ENCODE measurements at regions not wholly inside any gene's neighbourhood (a gene's known extent, or its start where the extent isn't known, plus 50 kb on each side); places are given as distances from the start of the nearest gene placed in this dataset.

DNA sequence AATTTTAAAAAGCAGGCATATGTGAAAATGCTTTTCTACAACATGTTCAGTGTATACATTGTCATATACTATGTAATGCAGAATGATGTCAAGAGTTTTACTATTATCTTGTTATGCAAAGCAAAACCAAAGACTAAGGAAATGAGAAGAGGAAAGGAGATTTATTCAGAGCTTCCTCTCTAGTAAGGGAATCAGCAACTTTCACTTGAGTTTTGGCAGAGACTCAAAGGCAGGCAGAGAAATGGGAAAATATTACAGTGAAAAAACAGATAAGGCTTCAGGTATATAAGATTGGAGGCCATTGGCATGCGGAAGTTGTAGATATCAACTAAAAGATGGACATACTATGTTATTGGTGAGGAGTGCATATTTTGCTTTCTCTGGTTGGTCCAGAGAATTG is 512.0 kb upstream of the PCDH20 start:
- H3K4me1 Mint-ChIP-seq (ENCODE audit: low read depth) = no peaks in the 10 kb centered on the region
- TF ChIP-seq, protein P1, sequence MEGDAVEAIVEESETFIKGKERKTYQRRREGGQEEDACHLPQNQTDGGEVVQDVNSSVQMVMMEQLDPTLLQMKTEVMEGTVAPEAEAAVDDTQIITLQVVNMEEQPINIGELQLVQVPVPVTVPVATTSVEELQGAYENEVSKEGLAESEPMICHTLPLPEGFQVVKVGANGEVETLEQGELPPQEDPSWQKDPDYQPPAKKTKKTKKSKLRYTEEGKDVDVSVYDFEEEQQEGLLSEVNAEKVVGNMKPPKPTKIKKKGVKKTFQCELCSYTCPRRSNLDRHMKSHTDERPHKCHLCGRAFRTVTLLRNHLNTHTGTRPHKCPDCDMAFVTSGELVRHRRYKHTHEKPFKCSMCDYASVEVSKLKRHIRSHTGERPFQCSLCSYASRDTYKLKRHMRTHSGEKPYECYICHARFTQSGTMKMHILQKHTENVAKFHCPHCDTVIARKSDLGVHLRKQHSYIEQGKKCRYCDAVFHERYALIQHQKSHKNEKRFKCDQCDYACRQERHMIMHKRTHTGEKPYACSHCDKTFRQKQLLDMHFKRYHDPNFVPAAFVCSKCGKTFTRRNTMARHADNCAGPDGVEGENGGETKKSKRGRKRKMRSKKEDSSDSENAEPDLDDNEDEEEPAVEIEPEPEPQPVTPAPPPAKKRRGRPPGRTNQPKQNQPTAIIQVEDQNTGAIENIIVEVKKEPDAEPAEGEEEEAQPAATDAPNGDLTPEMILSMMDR (IDR thresholded peaks at IDR 0.05) = no peak
- H3K4me3 Mint-ChIP-seq (ENCODE audit: unreplicated experiment) = no peak overlapping the region
- peaks cover 8% of the 10 kb centered on the region for H3K27me3 Mint-ChIP-seq (ENCODE audit: low read depth)
- DNase-seq (ENCODE audit: low spot score) = no peak
- H3K36me3 Mint-ChIP-seq (ENCODE audit: low read depth) = peaks cover 2% of the 10 kb centered on the region
- no peak overlapping the region for H3K27ac Mint-ChIP-seq (ENCODE audit: unreplicated experiment)
- peaks cover 12% of the 10 kb centered on the region for H3K9me3 Mint-ChIP-seq (ENCODE audit: low read depth)

DNA sequence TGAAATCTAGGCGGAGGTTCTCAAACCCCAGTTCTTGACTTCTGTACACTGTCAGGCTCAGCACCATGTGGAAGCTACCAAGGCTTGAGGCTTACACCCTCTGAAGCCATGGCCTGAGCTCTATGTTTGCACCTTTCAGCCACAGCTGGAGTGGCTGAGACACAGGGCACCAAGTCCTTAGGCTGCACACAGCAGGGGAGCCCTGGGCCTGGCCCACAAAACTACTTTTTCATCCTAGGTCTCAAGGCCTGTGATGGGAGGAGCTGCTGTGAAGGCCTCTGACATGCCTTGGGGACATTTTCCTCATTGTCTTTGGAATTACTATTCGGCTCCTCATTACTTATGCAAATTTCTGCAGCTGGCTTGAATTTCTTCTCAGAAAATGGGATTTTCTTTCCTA is 503.2 kb upstream of the PCDH20 start:
- Mint-ChIP-seq H3K36me3 (ENCODE audit: low read depth) (peaks cover 2% of the 10 kb centered on the region), H3K9me3 (ENCODE audit: low read depth) (peaks cover 6% of the 10 kb centered on the region), H3K4me3 (ENCODE audit: unreplicated experiment) (no peak overlapping the region), H3K4me1 (ENCODE audit: low read depth) (no peaks in the 10 kb centered on the region), H3K27ac (ENCODE audit: unreplicated experiment) (no peak overlapping the region), H3K27me3 (ENCODE audit: low read depth) (no peaks in the 10 kb centered on the region)
- TF ChIP-seq, protein P1 (IDR thresholded peaks at IDR 0.05) = no peak
- DNase-seq (ENCODE audit: low spot score) = no peak

DNA sequence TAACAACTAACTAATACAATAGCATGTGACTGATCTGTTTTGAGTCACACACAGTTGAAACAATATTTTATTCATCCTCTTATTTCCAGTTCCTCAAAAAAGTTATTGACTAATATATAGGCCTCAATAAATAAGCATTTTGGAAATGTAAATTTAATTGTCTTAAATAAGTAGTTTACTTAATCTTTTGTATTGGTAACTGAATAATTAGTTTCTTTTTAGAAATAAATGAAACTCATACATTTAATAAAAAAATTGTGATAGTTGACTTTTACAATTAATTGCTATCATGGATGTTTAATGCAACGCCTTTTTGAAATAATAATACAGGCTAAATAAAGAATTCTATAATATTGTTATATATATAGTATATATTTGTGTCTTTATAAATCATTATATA is 500.8 kb upstream of the PCDH20 start:
- H3K27me3 Mint-ChIP-seq (ENCODE audit: low read depth) = no peaks in the 10 kb centered on the region
- no peak overlapping the region for H3K27ac Mint-ChIP-seq (ENCODE audit: unreplicated experiment)
- no peak for DNase-seq (ENCODE audit: low spot score)
- no peaks in the 10 kb centered on the region for H3K9me3 Mint-ChIP-seq (ENCODE audit: low read depth)
- no peaks in the 10 kb centered on the region for H3K36me3 Mint-ChIP-seq (ENCODE audit: low read depth)
- H3K4me3 Mint-ChIP-seq (ENCODE audit: unreplicated experiment) = no peak overlapping the region
- H3K4me1 Mint-ChIP-seq (ENCODE audit: low read depth) = no peaks in the 10 kb centered on the region
- TF ChIP-seq, protein P1 (IDR thresholded peaks at IDR 0.05) = no peak

DNA sequence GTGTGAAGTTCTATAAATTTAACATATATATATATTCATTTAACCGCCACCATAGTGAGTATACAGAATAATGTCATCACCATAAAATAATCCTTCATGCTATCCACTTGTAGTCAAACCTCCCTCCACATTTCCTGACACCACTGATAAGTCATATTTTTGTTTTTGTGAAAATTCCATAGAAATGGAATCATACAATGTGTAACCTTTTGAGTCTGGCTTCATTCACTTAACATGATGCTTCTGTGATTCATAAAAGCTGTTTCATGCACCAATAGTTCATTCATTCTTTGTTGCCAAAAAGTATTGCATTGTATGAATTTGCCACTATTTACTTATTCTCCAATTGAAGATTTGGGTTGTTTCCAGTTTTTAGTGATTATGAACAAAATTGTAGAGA is 497.5 kb upstream of the PCDH20 start:
- Mint-ChIP-seq H3K27ac (ENCODE audit: unreplicated experiment) (no peak overlapping the region), H3K9me3 (ENCODE audit: low read depth) (no peaks in the 10 kb centered on the region), H3K27me3 (ENCODE audit: low read depth) (no peaks in the 10 kb centered on the region), H3K4me3 (ENCODE audit: unreplicated experiment) (no peak overlapping the region), H3K36me3 (ENCODE audit: low read depth) (no peaks in the 10 kb centered on the region), H3K4me1 (ENCODE audit: low read depth) (no peaks in the 10 kb centered on the region)
- TF ChIP-seq, protein P1 (IDR thresholded peaks at IDR 0.05) = no peak
- DNase-seq (ENCODE audit: low spot score) = no peak

DNA sequence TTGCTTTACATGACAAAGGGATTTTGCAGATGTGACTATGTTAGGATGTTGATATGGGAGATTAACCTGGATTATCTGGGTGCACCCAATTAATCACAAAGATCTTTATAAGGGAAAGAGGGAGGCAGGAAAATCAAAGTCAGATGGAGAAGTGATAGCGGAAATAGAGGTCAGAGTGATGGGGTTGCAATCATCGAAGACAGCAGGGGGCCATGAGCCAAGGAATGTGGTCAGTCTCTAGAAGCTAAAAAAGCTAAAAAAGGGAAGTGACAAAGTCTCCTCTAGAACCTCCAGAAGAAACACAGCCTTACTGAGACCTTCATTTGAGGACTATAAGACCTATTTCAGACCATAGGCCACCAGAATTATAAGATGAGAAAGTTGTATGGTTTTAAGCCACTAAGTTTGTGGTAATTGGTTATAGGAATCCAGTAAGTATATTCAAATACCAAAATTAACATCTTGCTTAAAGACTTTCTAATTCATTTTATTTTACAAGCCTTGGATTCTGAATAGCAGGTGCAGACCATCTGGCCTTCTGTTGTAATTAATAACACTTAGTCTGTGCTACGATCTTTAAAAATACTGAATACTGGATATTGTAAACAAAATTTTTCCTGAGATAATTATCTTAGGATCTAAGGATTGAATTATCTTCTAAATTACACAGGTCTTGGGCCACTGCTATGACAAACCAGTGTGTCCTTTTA is 493.4 kb upstream of the PCDH20 start:
- Mint-ChIP-seq H3K4me1 (ENCODE audit: low read depth) (no peaks in the 10 kb centered on the region), H3K27ac (ENCODE audit: unreplicated experiment) (no peak overlapping the region), H3K9me3 (ENCODE audit: low read depth) (no peaks in the 10 kb centered on the region), H3K4me3 (ENCODE audit: unreplicated experiment) (no peak overlapping the region), H3K36me3 (ENCODE audit: low read depth) (no peaks in the 10 kb centered on the region), H3K27me3 (ENCODE audit: low read depth) (peaks cover 2% of the 10 kb centered on the region)
- no peak for DNase-seq (ENCODE audit: low spot score)
- TF ChIP-seq, protein P1 (IDR thresholded peaks at IDR 0.05) = no peak
